HG03439 (cell line): ENCODE measurements at regions not wholly inside any gene's neighbourhood (a gene's known extent, or its start where the extent isn't known, plus 50 kb on each side); places are given as distances from the start of the nearest gene placed in this dataset.
A peak's percentile ranks its signal among the peaks of the same experiment; 100 is the strongest.
"Not testable (repeated sequence)": the region's sequence is repeated elsewhere in the genome, so short reads cannot be mapped to it uniquely, and the experiment has no call there.

Experiments
- ATAC-seq: cut with Tn5 transposase; IDR thresholded peaks from one replicate; pipeline ENCODE4 v1.9.1; 2021; ENCODE audit warnings: mild to moderate bottlenecking, moderate library complexity; ENCODE audit not compliant: unreplicated experiment

- ATAC-seq, result not testable (repeated sequence)
These were observed 295.7 kb upstream of the PLGLB2 start for GRCh38 chr2:87452193-87452592.

- ATAC-seq, result not testable (repeated sequence)
These were observed 295.0 kb upstream of the PLGLB2 start for GRCh38 chr2:87452861-87453260.

GRCh38 chr2:87453965-87454364 is 293.9 kb upstream of the PLGLB2 start:
- not testable (repeated sequence) for ATAC-seq

- ATAC-seq, result not testable (repeated sequence)
These were observed 293.5 kb upstream of the PLGLB2 start for GRCh38 chr2:87454421-87454820.

GRCh38 chr2:87455209-87455853 is 292.6 kb upstream of the PLGLB2 start:
- peak; percentile 50 for ATAC-seq

DNA sequence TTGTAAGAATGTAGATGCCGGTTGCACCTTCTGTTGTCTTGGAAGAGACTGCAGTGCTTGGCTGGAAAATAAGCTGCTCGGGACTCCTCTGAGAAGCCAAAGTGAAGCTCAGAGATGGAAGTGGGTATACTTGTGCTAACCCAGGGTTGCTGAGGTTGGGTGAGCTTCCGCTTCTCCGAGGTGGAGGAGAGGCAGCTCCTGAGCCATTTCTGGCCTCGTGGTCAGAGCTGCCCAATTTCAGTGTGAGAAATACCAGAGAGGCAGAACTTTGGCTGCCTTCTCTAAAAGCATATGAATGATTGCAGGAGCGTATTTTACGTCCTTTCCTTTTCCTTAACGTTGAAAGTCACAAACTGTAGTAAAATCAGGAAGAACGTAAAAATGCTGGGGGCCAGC is 292.0 kb upstream of the PLGLB2 start:
- ATAC-seq, result peak; percentile 15

- peak; percentile 70 for ATAC-seq
These were observed 291.3 kb upstream of the PLGLB2 start for GRCh38 chr2:87456477-87457128.

DNA sequence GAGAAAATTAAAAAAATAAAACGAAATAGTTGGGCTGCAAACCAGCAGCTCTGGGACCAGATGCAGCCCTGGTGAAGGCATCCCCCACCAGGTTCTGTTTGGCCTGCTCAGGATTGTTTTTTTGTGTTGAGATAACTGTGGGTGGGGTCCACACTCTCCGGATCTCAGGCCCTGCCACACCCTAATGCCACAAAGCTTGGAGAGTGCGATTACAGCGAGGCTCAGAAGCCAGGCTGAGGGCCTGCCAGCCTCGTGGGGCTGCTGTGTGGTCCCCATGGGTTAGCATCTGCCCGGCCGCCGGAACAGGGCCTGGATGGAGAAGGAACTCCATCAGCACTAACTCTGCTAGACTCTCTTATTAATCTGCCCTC is 290.8 kb upstream of the PLGLB2 start:
- ATAC-seq, result not testable (repeated sequence)

- not testable (repeated sequence) for ATAC-seq
These were observed 288.9 kb upstream of the PLGLB2 start for GRCh38 chr2:87458938-87459337.

- not testable (repeated sequence) for ATAC-seq
These were observed 287.8 kb upstream of the PLGLB2 start for GRCh38 chr2:87460104-87460503.

- not testable (repeated sequence) for ATAC-seq
These were observed 287.2 kb upstream of the PLGLB2 start for GRCh38 chr2:87460662-87461061.

GRCh38 chr2:87461671-87462070 is 286.2 kb upstream of the PLGLB2 start:
- not testable (repeated sequence) for ATAC-seq

- not testable (repeated sequence) for ATAC-seq
These were observed 283.7 kb upstream of the PLGLB2 start for GRCh38 chr2:87464219-87464618.

GRCh38 chr2:87465730-87466129 is 282.2 kb upstream of the PLGLB2 start:
- ATAC-seq, result not testable (repeated sequence)

DNA sequence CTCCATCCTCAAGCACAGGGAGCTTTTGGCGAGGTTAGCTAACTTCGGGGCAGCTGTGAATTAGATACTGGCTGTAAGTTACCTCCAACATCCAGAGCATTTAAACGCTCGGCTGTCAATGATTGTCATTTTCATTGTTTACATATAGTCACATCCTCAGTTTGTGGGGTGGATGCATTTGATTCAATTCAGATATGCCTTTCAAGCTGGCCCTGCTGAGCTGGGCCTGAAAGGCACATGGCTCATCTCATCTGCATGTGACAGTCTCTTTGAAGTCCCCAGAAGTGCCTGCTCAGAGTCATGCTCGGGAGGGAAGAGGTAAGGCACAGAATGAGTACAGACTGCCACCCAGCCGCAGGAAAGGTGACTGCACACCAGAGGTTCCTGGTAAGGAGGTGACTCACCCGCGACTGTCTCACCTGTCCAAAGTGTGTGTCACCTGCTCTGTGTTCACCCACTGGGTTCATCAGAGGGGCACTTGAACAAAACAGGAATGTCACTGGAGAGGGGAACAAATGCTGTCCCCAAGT is 281.2 kb upstream of the PLGLB2 start:
- ATAC-seq, result peak; percentile 50

DNA sequence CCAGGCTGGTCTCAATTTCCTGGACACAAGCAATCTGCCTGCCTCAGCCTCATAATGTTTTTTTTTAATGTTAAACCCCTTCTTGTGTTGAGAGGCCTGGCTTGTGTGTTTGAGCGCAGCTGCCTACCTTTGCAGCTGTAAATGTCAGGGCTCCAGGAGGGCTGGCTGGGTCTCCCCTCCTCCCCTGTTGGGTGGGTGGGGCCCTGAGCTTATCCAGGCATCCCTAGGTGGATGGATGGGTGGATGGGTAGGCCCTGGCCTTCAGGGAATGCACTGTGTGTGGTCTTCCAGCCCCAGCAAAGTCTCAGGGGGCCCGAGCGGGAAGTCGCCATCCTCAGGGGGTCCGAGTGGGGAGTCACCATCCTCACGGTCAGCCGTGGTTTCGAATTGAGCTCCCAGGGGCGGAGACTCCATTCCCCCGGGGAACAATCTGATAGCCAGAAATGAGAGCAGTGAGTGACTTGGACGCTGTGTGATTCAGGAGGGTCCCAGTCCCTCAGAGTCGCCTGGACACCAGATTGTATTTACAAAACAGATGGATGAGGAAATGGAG is 279.4 kb upstream of the PLGLB2 start:
- not testable (repeated sequence) for ATAC-seq

DNA sequence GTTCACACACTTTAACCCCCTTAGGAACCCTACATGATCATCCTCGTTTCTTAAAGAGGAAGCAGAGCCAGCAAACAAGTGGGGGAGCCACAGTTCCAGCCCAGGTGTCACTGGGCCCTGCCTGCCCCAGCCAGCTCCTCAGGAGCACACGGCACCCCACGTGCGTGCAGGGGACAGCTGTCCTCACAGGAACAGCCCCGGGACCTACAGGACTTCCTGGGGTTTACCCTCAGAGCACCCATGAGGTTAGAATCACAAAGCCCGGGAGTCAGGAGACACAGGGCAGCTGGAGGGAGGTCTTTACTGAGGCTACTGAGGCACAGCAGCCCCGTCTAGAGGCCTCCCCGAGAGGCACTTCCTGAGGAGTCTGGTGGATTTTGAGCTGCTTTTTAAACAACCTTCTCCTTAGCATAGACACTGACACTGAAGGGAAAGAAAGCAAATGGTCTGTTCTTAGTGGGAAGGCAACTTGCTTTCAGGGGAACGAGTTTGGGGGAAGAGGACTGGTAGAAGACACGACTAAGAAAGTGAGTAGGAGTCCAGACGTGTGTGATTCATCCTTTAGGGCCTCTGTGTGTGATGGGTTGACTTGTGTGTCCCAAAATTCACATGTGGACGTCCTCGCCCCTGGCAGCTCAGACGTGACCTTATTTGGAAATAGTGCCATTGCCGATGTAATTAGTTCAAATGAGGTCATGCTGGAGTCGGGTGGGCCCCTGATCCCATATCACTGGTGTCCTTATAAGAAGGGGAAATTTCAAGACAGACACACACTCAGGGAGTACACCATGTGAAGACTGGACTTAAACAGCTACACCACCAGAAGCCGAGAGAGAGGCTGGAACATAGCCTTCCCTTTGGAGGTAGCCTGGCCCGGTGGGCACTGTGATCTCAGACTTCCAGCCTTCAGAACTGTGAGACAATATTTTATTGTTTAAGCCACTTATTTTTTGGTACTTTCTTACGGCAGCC is 278.4 kb upstream of the PLGLB2 start:
- not testable (repeated sequence) for ATAC-seq

GRCh38 chr2:87470381-87471380 is 277.2 kb upstream of the PLGLB2 start:
- ATAC-seq, result peak; percentile 49

DNA sequence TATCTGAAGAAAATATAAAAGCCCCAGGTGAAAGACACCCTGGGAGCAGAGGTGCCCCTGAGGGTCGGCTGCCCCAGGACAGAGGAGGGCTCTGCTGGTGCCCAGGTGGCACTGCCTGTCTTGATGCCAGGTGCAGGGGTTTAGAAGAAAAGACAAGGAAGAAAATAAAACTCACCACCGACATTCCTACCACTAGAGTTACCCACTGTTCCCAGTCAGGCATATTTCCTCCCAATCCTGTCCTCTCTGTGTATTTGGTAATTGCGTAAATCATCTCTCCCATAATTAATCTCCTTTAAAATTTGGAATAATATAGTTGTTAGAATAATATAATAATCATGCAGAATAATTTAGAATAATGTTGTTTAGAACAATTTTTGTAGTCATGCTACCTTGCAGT is 276.4 kb upstream of the PLGLB2 start:
- ATAC-seq, result not testable (repeated sequence)
